Karpas-422 (cell line): ENCODE measurements at regions not wholly inside any gene's neighbourhood (a gene's known extent, or its start where the extent isn't known, plus 50 kb on each side); places are given as distances from the start of the nearest gene placed in this dataset.

ENCODE experiments used
- DNase-seq: peaks from one replicate; pipeline ENCODE4 v3.0.0-alpha.2; 2015
- H2AFZ ChIP-seq: fragments of 200-600 bp; sonication (generic); 2 replicates; pipeline ENCODE4 v1.6.1; 2014; ENCODE audit warnings: antibody characterized with exemption, low read length, mixed read lengths
- H3K27ac ChIP-seq: fragments of 200-600 bp; sonication (generic); 2 replicates; pipeline ENCODE4 v1.5.1; 2014; ENCODE audit warnings: mild to moderate bottlenecking, low read length, moderate library complexity
- H3K27me3 ChIP-seq: fragments of 200-600 bp; sonication (generic); 2 replicates; pipeline ENCODE4 v1.6.1; 2014; ENCODE audit warnings: low read length, mixed read lengths
- H3K36me3 ChIP-seq: fragments of 200-600 bp; sonication (generic); 2 replicates; pipeline ENCODE4 v1.6.1; 2014; ENCODE audit warnings: low read length, mixed read lengths; ENCODE audit not compliant: insufficient read depth
- H3K4me1 ChIP-seq: fragments of 200-600 bp; sonication (generic); 2 replicates; pipeline ENCODE4 v1.6.1; 2014; ENCODE audit warnings: mild to moderate bottlenecking, low read length, mixed read lengths
- H3K4me2 ChIP-seq: fragments of 200-600 bp; sonication (generic); 2 replicates; pipeline ENCODE4 v1.6.1; 2014; ENCODE audit warnings: low read length, low read depth, mild to moderate bottlenecking; ENCODE audit not compliant: poor library complexity, severe bottlenecking
- H3K4me3 ChIP-seq: fragments of 200-600 bp; sonication (generic); 2 replicates; pipeline ENCODE4 v1.5.1; 2014; ENCODE audit warnings: mild to moderate bottlenecking, antibody characterized with exemption, low read length, mixed read lengths
- H3K79me2 ChIP-seq: fragments of 200-600 bp; sonication (generic); 2 replicates; pipeline ENCODE4 v1.6.1; 2014; ENCODE audit warnings: mild to moderate bottlenecking, low read length, mixed read lengths
- H3K9ac ChIP-seq: fragments of 200-600 bp; sonication (generic); 2 replicates; pipeline ENCODE4 v1.6.0; 2014; ENCODE audit warnings: low read length
- H3K9me2 ChIP-seq: fragments of 200-600 bp; sonication (generic), shearing (Covaris generic); replicated peaks from 2 replicates; pipeline ENCODE4 v1.6.0; 2014; ENCODE audit warnings: mild to moderate bottlenecking, low read length, moderate library complexity; ENCODE audit not compliant: insufficient read depth
- H3K9me3 ChIP-seq: fragments of 300-700, 200-600 bp; sonication (generic); 2 replicates; pipeline ENCODE4 v1.6.1; 2014; ENCODE audit warnings: low read length, mixed read lengths
- H4K20me1 ChIP-seq: fragments of 200-600 bp; sonication (generic); 2 replicates; pipeline ENCODE4 v1.6.1; 2014; ENCODE audit warnings: mild to moderate bottlenecking, antibody characterized with exemption, low read length, low read depth; ENCODE audit not compliant: insufficient read depth

- no peaks in the 10 kb centered on the region for H3K4me1 ChIP-seq
- H4K20me1 ChIP-seq, result no peaks in the 10 kb centered on the region
- no peak overlapping the region for H3K4me3 ChIP-seq
- no peak for DNase-seq
- H3K9me3 ChIP-seq, result peaks cover 77% of the 10 kb centered on the region
- H3K9me2 ChIP-seq, result no peaks in the 10 kb centered on the region
- H3K9ac ChIP-seq, result no peak overlapping the region
- no peaks in the 10 kb centered on the region for H3K27me3 ChIP-seq
- peaks cover 82% of the 10 kb centered on the region for H3K36me3 ChIP-seq
- H2AFZ ChIP-seq, result no peak overlapping the region
- H3K4me2 ChIP-seq, result no peak overlapping the region
- no peak overlapping the region for H3K27ac ChIP-seq
- no peaks in the 10 kb centered on the region for H3K79me2 ChIP-seq
These were observed 96.8 kb downstream of the SNRPN start for GRCh38 chr15:25051399-25052154.

DNA sequence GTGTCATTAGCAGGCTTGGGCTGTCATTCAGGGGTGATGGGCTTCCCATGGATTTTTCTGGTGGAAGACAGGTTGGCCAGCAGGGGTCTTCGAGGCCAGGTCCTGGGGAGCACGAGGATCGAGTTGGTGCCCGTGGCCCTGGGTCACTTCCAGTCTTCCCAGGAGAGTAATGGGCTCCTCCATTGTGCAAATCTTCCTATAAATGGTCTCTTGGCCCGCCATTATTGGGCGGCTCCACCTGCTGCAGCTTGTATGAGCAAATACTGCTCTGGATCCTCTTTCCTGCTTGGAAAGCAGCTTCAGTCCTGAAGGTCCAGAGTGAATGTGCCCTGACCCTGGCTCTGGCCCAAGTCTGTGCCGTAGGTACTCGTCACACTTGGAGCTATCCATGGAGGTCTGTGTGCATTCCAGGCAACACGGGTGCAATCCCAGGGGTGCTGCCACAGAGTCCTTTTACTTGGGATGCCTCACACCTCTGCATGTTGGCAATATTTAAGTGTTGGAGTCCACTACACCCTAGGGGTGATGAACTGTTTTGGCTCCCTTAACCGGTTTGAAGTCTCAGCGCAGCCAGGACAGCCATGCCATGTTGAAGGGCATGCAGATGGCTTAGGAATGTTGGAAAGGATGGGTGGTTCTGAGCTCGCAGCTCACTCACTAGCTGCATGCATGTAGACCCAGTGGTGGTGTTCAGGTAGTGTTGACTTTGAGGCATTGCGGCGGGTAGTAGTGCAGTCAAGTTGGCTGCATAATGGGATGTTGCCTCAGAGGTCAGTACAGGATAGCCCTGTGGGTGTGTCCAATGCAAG, 97.6 kb downstream of the SNRPN start:
- Histone ChIP-seq H3K27me3 (no peaks in the 10 kb centered on the region), H3K27ac (no peak overlapping the region), H3K4me3 (no peak overlapping the region), H3K36me3 (peaks cover 82% of the 10 kb centered on the region), H3K79me2 (no peaks in the 10 kb centered on the region), H3K4me1 (no peaks in the 10 kb centered on the region), H3K9me2 (no peaks in the 10 kb centered on the region), H3K9me3 (peaks cover 81% of the 10 kb centered on the region), H2AFZ (no peak overlapping the region), H3K9ac (no peak overlapping the region), H4K20me1 (no peaks in the 10 kb centered on the region), H3K4me2 (no peak overlapping the region)
- DNase-seq, result no peak

- H3K27ac ChIP-seq, result no peak overlapping the region
- H3K4me3 ChIP-seq, result no peak overlapping the region
- H3K36me3 ChIP-seq, result peaks cover 84% of the 10 kb centered on the region
- no peak for DNase-seq
- H3K4me1 ChIP-seq, result no peaks in the 10 kb centered on the region
- H4K20me1 ChIP-seq, result no peaks in the 10 kb centered on the region
- H3K27me3 ChIP-seq, result no peaks in the 10 kb centered on the region
- no peak overlapping the region for H2AFZ ChIP-seq
- no peak overlapping the region for H3K4me2 ChIP-seq
- H3K9ac ChIP-seq, result no peak overlapping the region
- no peaks in the 10 kb centered on the region for H3K79me2 ChIP-seq
- no peaks in the 10 kb centered on the region for H3K9me2 ChIP-seq
- H3K9me3 ChIP-seq, result peaks cover 84% of the 10 kb centered on the region
These were observed 98.4 kb downstream of the SNRPN start for GRCh38 chr15:25053000-25053815.

GRCh38 chr15:25054329-25054728, 99.5 kb downstream of the SNRPN start:
- Histone ChIP-seq H3K9ac (no peak overlapping the region), H3K27me3 (no peaks in the 10 kb centered on the region), H3K27ac (no peak overlapping the region), H4K20me1 (no peaks in the 10 kb centered on the region), H3K4me1 (no peaks in the 10 kb centered on the region), H3K4me3 (no peak overlapping the region), H3K9me2 (no peaks in the 10 kb centered on the region), H3K9me3 (peaks cover 90% of the 10 kb centered on the region), H3K79me2 (no peaks in the 10 kb centered on the region), H3K36me3 (peaks cover 92% of the 10 kb centered on the region), H3K4me2 (no peak overlapping the region), H2AFZ (no peak overlapping the region)
- no peak for DNase-seq

GRCh38 chr15:25054943-25055342, 100.2 kb downstream of the SNRPN start:
- Histone ChIP-seq H3K36me3 (peaks cover 91% of the 10 kb centered on the region), H3K4me2 (no peak overlapping the region), H3K9me3 (peaks cover 89% of the 10 kb centered on the region), H3K4me1 (no peaks in the 10 kb centered on the region), H3K9me2 (no peaks in the 10 kb centered on the region), H3K79me2 (no peaks in the 10 kb centered on the region), H3K9ac (no peak overlapping the region), H3K27me3 (no peaks in the 10 kb centered on the region), H2AFZ (no peak overlapping the region), H4K20me1 (no peaks in the 10 kb centered on the region), H3K4me3 (no peak overlapping the region), H3K27ac (no peak overlapping the region)
- DNase-seq, result no peak

DNA sequence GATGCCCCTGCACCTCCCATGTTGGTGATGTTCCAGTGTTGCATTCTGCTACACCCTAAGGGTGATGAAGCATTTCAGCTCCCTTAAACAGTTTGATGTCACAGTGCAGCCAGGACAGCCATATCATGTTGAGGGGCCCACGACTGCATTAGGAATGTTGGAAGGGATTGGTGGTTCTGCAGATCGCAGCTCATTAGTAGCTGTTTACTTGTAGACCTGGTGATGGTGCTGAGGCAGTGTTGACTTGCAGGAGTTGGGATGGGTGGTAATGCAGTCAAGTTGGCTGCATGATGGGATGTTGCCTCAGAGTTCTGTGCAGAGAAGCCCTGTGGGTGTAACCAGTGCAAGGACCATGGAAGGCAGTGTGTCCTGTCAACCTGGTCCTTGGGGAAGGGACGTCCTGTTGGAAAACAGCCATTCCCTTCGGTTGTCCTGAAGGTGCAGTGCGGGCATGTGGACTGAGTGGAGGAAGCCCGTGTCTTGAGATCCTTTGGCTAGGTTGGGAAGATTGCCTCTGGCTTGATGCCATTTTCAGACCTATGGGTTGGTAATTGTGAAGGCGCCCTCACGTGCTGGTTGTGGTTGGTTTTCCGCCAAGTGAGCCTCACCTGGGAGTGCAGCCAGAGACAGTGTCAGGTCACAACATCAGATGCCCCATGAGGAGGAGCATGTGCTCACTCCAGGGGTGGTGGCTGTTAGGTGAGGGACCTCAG, 100.7 kb downstream of the SNRPN start:
- Histone ChIP-seq H3K4me2 (no peak overlapping the region), H2AFZ (no peak overlapping the region), H3K4me1 (no peaks in the 10 kb centered on the region), H3K9me2 (no peaks in the 10 kb centered on the region), H3K4me3 (no peak overlapping the region), H3K9me3 (peaks cover 86% of the 10 kb centered on the region), H3K36me3 (peaks cover 92% of the 10 kb centered on the region), H3K79me2 (no peaks in the 10 kb centered on the region), H3K27me3 (no peaks in the 10 kb centered on the region), H3K9ac (no peak overlapping the region), H4K20me1 (no peaks in the 10 kb centered on the region), H3K27ac (no peak overlapping the region)
- DNase-seq, result no peak

- no peak for DNase-seq
- no peaks in the 10 kb centered on the region for H3K79me2 ChIP-seq
- no peaks in the 10 kb centered on the region for H3K27me3 ChIP-seq
- H4K20me1 ChIP-seq, result no peaks in the 10 kb centered on the region
- no peak overlapping the region for H3K4me3 ChIP-seq
- no peak overlapping the region for H2AFZ ChIP-seq
- H3K27ac ChIP-seq, result no peak overlapping the region
- H3K4me2 ChIP-seq, result no peak overlapping the region
- H3K4me1 ChIP-seq, result no peaks in the 10 kb centered on the region
- peaks cover 92% of the 10 kb centered on the region for H3K36me3 ChIP-seq
- no peak overlapping the region for H3K9ac ChIP-seq
- no peaks in the 10 kb centered on the region for H3K9me2 ChIP-seq
- peaks cover 85% of the 10 kb centered on the region for H3K9me3 ChIP-seq
These were observed 102.0 kb downstream of the SNRPN start for GRCh38 chr15:25056484-25057425.
